Gastrocnemius medialis (tissue), 4 donors: ENCODE measurements at regions not wholly inside any gene's neighbourhood (a gene's known extent, or its start where the extent isn't known, plus 50 kb on each side); places are given as distances from the start of the nearest gene placed in this dataset.

Source experiments
- CTCF ChIP-seq, 5 experiments: fragments of 450-650 bp in 3 of 5; fragments of 200-600 bp in 2 of 5; sonication (generic) in 2 of 5; IDR thresholded peaks in 4 of 5; conservative IDR thresholded peaks in 1 of 5; 1 replicate in 4 of 5; 2 replicates in 1 of 5; pipeline ENCODE4 v1.5.1; 2016 to 2019; ENCODE audit warnings: antibody characterized with exemption in 5 of 5, mild to moderate bottlenecking in 3 of 5, moderate library complexity in 3 of 5
- POLR2A ChIP-seq, 2 donors: fragments of 450-650 bp; IDR thresholded peaks; one replicate each; pipeline ENCODE4 v1.6.1; 2017; ENCODE audit warnings: antibody characterized with exemption in 2 of 2, mild to moderate bottlenecking in 2 of 2, moderate library complexity in 2 of 2

- TF ChIP-seq CTCF (IDR thresholded peaks at IDR 0.05 in 4 of 5, conservative IDR thresholded peaks at IDR 0.05 in 1 of 5) (peak in 4 of 5 experiments; percentile 6 to 57 (median 48)), POLR2A (IDR thresholded peaks at IDR 0.05) (no peak)
Measured at GRCh38 chr2:133780099-133780996, 212.1 kb upstream of the NCKAP5 start.
